ENCODE measurements at regions not wholly inside any gene's neighbourhood (a gene's known extent, or its start where the extent isn't known, plus 50 kb on each side); places are given as distances from the start of the nearest gene placed in this dataset.

DNA sequence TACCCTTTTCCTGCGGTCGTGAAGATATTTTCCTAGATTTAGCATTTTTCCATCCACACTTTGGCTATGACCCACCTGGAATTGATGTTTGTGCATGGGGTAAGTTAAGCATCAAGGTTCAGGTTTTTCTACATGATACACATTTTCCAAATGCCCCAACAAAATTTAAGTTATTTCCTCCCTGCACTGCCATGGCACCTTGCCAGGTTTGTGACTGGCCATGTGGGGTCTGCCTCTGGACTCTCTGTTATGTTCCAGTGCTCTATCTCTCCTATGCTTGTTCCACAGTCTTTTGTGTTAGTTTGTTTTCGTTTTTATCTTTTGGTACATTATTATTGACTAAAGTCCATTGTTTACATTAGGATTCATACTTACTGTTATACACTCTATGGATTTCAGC is 934.3 kb downstream of the TBC1D22A start:
- POLR2A ChIA-PET = no interaction called here
- intact Hi-C loops (cut with micrococcal nuclease) = no loop called here
- Histone ChIP-seq H3K36me3 (replicated peaks in 1 of 2; ENCODE audit: control extremely low read depth in 1 of 2, control insufficient read depth in 1 of 2, extremely low read depth in 1 of 2, insufficient read depth in 2 of 2, low read length in 1 of 2) (no peaks in the 10 kb centered on the region), H3K4me1 (ENCODE audit: control insufficient read depth in 2 of 2, insufficient read depth in 2 of 2, low read length in 2 of 2) (peaks cover 0 to 4% of the 10 kb centered on the region in 2 donors), H3K9ac (ENCODE audit: low read length) (no peak overlapping the region), H4K20me1 (ENCODE audit: control insufficient read depth, insufficient read depth, low read length, poor library complexity, severe bottlenecking) (no peaks in the 10 kb centered on the region), H3K4me2 (replicated peaks; ENCODE audit: low read depth, low read length, poor library complexity, severe bottlenecking) (no peak overlapping the region), H3K27ac (ENCODE audit: low read length in 2 of 2) (no peak overlapping the region), H3K4me3 (ENCODE audit: control extremely low read depth in 1 of 5, extremely low read depth in 1 of 5, insufficient read depth in 1 of 5, low read depth in 2 of 5, low read length in 4 of 5) (no peak overlapping the region), H2AFZ (ENCODE audit: insufficient read depth, low read depth, low read length, poor library complexity, severe bottlenecking) (no peak overlapping the region), H3K27me3 (replicated peaks in 1 of 4; ENCODE audit: control extremely low read depth in 1 of 4, control insufficient read depth in 3 of 4, insufficient read depth in 4 of 4, low read length in 3 of 4) (no peaks in the 10 kb centered on the region), H3K79me2 (ENCODE audit: control insufficient read depth, insufficient read depth, low read length) (no peaks in the 10 kb centered on the region), H3K9me3 (ENCODE audit: control extremely low read depth in 1 of 3, control insufficient read depth in 2 of 3, insufficient read depth in 1 of 3, low read length in 2 of 3) (no peaks in the 10 kb centered on the region)
- H3K4me1 Mint-ChIP-seq = peaks cover 5% of the 10 kb centered on the region
- ATAC-seq (ENCODE audit: low read depth) = no peak
- H3K4me3 Mint-ChIP-seq = no peak overlapping the region
- WGBS (ENCODE audit: insufficient coverage) = no CpG with 5 or more reads among the region's 3 CpGs
- CTCF ChIA-PET = no interaction called here
- H3K27ac Mint-ChIP-seq = no peak overlapping the region
- no peak for TF ChIP-seq EZH2 (IDR thresholded peaks at IDR 0.05; ENCODE audit: borderline replicate concordance, insufficient read depth, low read depth, low read length, poor library complexity, severe bottlenecking)
- TF ChIP-seq, protein P1, sequence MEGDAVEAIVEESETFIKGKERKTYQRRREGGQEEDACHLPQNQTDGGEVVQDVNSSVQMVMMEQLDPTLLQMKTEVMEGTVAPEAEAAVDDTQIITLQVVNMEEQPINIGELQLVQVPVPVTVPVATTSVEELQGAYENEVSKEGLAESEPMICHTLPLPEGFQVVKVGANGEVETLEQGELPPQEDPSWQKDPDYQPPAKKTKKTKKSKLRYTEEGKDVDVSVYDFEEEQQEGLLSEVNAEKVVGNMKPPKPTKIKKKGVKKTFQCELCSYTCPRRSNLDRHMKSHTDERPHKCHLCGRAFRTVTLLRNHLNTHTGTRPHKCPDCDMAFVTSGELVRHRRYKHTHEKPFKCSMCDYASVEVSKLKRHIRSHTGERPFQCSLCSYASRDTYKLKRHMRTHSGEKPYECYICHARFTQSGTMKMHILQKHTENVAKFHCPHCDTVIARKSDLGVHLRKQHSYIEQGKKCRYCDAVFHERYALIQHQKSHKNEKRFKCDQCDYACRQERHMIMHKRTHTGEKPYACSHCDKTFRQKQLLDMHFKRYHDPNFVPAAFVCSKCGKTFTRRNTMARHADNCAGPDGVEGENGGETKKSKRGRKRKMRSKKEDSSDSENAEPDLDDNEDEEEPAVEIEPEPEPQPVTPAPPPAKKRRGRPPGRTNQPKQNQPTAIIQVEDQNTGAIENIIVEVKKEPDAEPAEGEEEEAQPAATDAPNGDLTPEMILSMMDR (IDR thresholded peaks at IDR 0.05) = no peak
- H3K27me3 Mint-ChIP-seq = no peaks in the 10 kb centered on the region
- no peaks in the 10 kb centered on the region for H3K9me3 Mint-ChIP-seq (ENCODE audit: insufficient read depth)
- DNase-seq = no peak

DNA sequence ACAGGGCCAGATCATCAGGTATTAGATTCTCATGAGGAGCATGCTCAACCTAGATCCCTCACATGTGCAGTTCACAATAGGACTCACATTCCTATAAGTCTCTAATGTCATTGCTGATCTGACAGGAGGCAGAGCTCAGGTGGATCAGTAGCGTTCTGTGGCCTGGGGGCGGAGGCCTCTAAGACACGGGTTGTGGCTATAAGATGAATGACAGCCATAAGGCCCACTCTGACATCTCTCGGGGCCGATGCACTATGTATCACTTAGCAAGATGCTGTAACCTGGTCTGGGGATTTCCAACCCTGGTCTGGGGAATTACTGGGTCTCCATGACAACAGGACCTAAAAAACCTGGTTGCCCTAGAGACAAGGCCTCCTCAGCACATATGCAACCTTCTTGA is 932.7 kb downstream of the TBC1D22A start:
- no peaks in the 10 kb centered on the region for H3K27me3 Mint-ChIP-seq
- H3K79me2 ChIP-seq (ENCODE audit: control insufficient read depth, insufficient read depth, low read length) = no peaks in the 10 kb centered on the region
- ATAC-seq (ENCODE audit: low read depth) (no peak), DNase-seq (peak; percentile 7)
- H3K9ac ChIP-seq (ENCODE audit: low read length) = no peak overlapping the region
- no peak overlapping the region for H2AFZ ChIP-seq (ENCODE audit: insufficient read depth, low read depth, low read length, poor library complexity, severe bottlenecking)
- H3K4me2 ChIP-seq (replicated peaks; ENCODE audit: low read depth, low read length, poor library complexity, severe bottlenecking) = no peak overlapping the region
- H3K4me3 ChIP-seq (ENCODE audit: control extremely low read depth in 1 of 5, extremely low read depth in 1 of 5, insufficient read depth in 1 of 5, low read depth in 2 of 5, low read length in 4 of 5) = no peak overlapping the region
- peaks cover 0 to 4% of the 10 kb centered on the region in 2 donors for H3K4me1 ChIP-seq (ENCODE audit: control insufficient read depth in 2 of 2, insufficient read depth in 2 of 2, low read length in 2 of 2)
- H3K27me3 ChIP-seq (replicated peaks in 1 of 4; ENCODE audit: control extremely low read depth in 1 of 4, control insufficient read depth in 3 of 4, insufficient read depth in 4 of 4, low read length in 3 of 4) = no peaks in the 10 kb centered on the region
- intact Hi-C loops (cut with micrococcal nuclease) = no loop called here
- H3K9me3 ChIP-seq (ENCODE audit: control extremely low read depth in 1 of 3, control insufficient read depth in 2 of 3, insufficient read depth in 1 of 3, low read length in 2 of 3) = no peaks in the 10 kb centered on the region
- ChIA-PET CTCF (no interaction called here), POLR2A (no interaction called here)
- no peaks in the 10 kb centered on the region for H3K36me3 ChIP-seq (replicated peaks in 1 of 2; ENCODE audit: control extremely low read depth in 1 of 2, control insufficient read depth in 1 of 2, extremely low read depth in 1 of 2, insufficient read depth in 2 of 2, low read length in 1 of 2)
- 78% methylated on average over 4 of the region's 5 CpGs for WGBS (ENCODE audit: insufficient coverage)
- no peak for TF ChIP-seq EZH2 (IDR thresholded peaks at IDR 0.05; ENCODE audit: borderline replicate concordance, insufficient read depth, low read depth, low read length, poor library complexity, severe bottlenecking)
- TF ChIP-seq, protein P1 (IDR thresholded peaks at IDR 0.05) = no peak
- H3K27ac ChIP-seq (ENCODE audit: low read length in 2 of 2) = no peak overlapping the region
- no peaks in the 10 kb centered on the region for H3K9me3 Mint-ChIP-seq (ENCODE audit: insufficient read depth)
- H4K20me1 ChIP-seq (ENCODE audit: control insufficient read depth, insufficient read depth, low read length, poor library complexity, severe bottlenecking) = no peaks in the 10 kb centered on the region
- H3K4me1 Mint-ChIP-seq = peaks cover 5% of the 10 kb centered on the region
- H3K4me3 Mint-ChIP-seq = no peak overlapping the region
- no peak overlapping the region for H3K27ac Mint-ChIP-seq
